ENCODE measurements at regions not wholly inside any gene's neighbourhood (a gene's known extent, or its start where the extent isn't known, plus 50 kb on each side); places are given as distances from the start of the nearest gene placed in this dataset.
A peak's percentile ranks its signal among the peaks of the same experiment; 100 is the strongest.

GRCh38 chr17:33375783-33376182, 82.7 kb upstream of the ASIC2 start:
- no peak for ATAC-seq
- intact Hi-C loops (cut with DNase I): no loop called here
- DNase-seq: no peak

GRCh38 chr17:33377837-33378595, 84.9 kb upstream of the ASIC2 start:
- no peak overlapping the region for H3K27ac ChIP-seq
- H3K4me1 ChIP-seq: no peaks in the 10 kb centered on the region
- no peak for ATAC-seq
- no peaks in the 10 kb centered on the region for H3K9me3 ChIP-seq
- no peak for DNase-seq
- no peaks in the 10 kb centered on the region for H3K36me3 ChIP-seq
- intact Hi-C loops (cut with DNase I): no loop called here
- no peak overlapping the region for H3K4me3 ChIP-seq
- H3K27me3 ChIP-seq: no peaks in the 10 kb centered on the region
- TF ChIP-seq CTCF (IDR thresholded peaks at IDR 0.05): no peak

More at GRCh38 chr17:33375783-33376182, 82.7 kb upstream of the ASIC2 start:
- H3K9me3 ChIP-seq: no peaks in the 10 kb centered on the region
- H3K27ac ChIP-seq: no peak overlapping the region
- no peaks in the 10 kb centered on the region for H3K36me3 ChIP-seq
- H3K27me3 ChIP-seq: no peaks in the 10 kb centered on the region
- H3K4me1 ChIP-seq: no peaks in the 10 kb centered on the region
- H3K4me3 ChIP-seq: no peak overlapping the region
- no peak for TF ChIP-seq CTCF (IDR thresholded peaks at IDR 0.05)

GRCh38 chr17:33381201-33381600, 88.1 kb upstream of the ASIC2 start:
- H3K36me3 ChIP-seq: no peaks in the 10 kb centered on the region
- H3K27me3 ChIP-seq: no peaks in the 10 kb centered on the region
- no peak for TF ChIP-seq CTCF (IDR thresholded peaks at IDR 0.05)
- no peaks in the 10 kb centered on the region for H3K9me3 ChIP-seq
- DNase-seq: peak in 1 of 4 donors; percentile 33
- ATAC-seq: no peak
- no peak overlapping the region for H3K4me3 ChIP-seq
- no peaks in the 10 kb centered on the region for H3K4me1 ChIP-seq
- no peak overlapping the region for H3K27ac ChIP-seq
- intact Hi-C loops (cut with DNase I): no loop called here

GRCh38 chr17:33383488-33384023, 90.5 kb upstream of the ASIC2 start:
- no peak for TF ChIP-seq CTCF (IDR thresholded peaks at IDR 0.05)
- Histone ChIP-seq H3K36me3 (no peaks in the 10 kb centered on the region), H3K4me3 (no peak overlapping the region), H3K9me3 (no peaks in the 10 kb centered on the region), H3K27ac (no peak overlapping the region), H3K4me1 (no peaks in the 10 kb centered on the region), H3K27me3 (no peaks in the 10 kb centered on the region)
- ATAC-seq: no peak
- no peak for DNase-seq
- intact Hi-C loops (cut with DNase I): no loop called here

GRCh38 chr17:33385133-33385532, 92.0 kb upstream of the ASIC2 start:
- Histone ChIP-seq H3K27me3 (no peaks in the 10 kb centered on the region), H3K4me1 (no peaks in the 10 kb centered on the region), H3K4me3 (no peak overlapping the region), H3K36me3 (no peaks in the 10 kb centered on the region), H3K9me3 (no peaks in the 10 kb centered on the region), H3K27ac (no peak overlapping the region)
- DNase-seq: peak in 1 of 4 donors; percentile 16
- no peak for TF ChIP-seq CTCF (IDR thresholded peaks at IDR 0.05)
- ATAC-seq: no peak
- intact Hi-C loops (cut with DNase I): no loop called here

Measured in left lung (tissue), 4 donors.